ENCODE measurements at regions not wholly inside any gene's neighbourhood (a gene's known extent, or its start where the extent isn't known, plus 50 kb on each side); places are given as distances from the start of the nearest gene placed in this dataset.

DNA sequence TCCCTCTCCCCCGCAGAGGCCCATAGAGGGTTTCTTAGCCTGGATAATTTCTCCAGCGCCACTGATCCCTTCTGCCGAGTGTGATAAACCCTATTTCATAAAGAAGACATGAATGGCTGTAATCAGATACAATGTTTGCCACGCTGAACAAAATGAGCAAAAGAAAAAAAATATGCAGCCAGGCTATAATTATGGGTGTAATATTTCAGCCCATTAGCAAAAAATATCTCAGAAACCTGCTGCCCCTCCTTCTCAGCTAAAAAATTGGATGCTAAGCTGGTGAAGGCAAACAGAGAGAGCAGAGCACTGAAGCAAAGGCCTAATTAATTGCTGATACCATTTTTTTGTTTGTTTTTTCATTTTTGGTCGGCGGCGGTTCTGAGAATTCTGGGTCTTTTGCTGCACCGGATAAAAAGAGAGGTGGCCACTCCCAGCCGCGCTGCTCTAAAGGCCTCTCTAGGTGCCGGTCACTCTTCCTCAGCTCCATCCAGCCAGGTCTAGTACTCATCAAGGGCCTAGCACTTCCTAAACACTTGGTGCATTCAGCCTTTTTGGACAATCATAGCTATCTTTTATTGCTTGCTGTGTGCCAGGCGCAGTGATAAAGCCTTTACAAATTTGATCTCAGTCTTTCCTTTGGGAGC lies 128.7 kb upstream of the TLE3 start:
- no peaks in the 10 kb centered on the region for H3K36me3 ChIP-seq (ENCODE audit: control insufficient read depth in 1 of 2, insufficient read depth in 2 of 2, low read length in 2 of 2)
- ChIA-PET CTCF (no interaction called here), POLR2A (no interaction called here), RAD21 (ENCODE audit: low non-redundant PET in 1 of 2, low total read pairs in 2 of 2, uncharacterized antibody in 2 of 2, unreplicated experiment in 2 of 2) (no interaction called here)
- no peaks in the 10 kb centered on the region for H3K4me1 ChIP-seq (ENCODE audit: control insufficient read depth in 1 of 2, insufficient read depth in 2 of 2, low read length in 2 of 2)
- no peak overlapping the region for H2AFZ ChIP-seq (ENCODE audit: low read depth, low read length, poor library complexity, severe bottlenecking)
- no peak overlapping the region for H3K4me2 ChIP-seq (ENCODE audit: low read length)
- H3K4me3 ChIP-seq (replicated peaks in 1 of 2; ENCODE audit: low read depth in 1 of 2, low read length in 2 of 2), result no peak overlapping the region
- no peak for ATAC-seq
- H3K9me2 ChIP-seq (ENCODE audit: insufficient read depth), result no peaks in the 10 kb centered on the region
- no peak overlapping the region for H3K27ac ChIP-seq (ENCODE audit: low read depth, low read length)
- BruUV-seq (replicated peaks), result no TSS peak
- TF ChIP-seq SIN3A (IDR thresholded peaks at IDR 0.05; ENCODE audit: low read depth) (no peak), ELF1 (IDR thresholded peaks at IDR 0.05; ENCODE audit: borderline replicate concordance, low read depth) (no peak), EZH2 (IDR thresholded peaks at IDR 0.05) (no peak), FOSL1 (IDR thresholded peaks at IDR 0.05; ENCODE audit: low read depth) (no peak), YY1 (IDR thresholded peaks at IDR 0.05; ENCODE audit: extremely low read depth, insufficient replicate concordance, low read depth, low read length) (no peak)
- TF ChIP-seq, protein P1, sequence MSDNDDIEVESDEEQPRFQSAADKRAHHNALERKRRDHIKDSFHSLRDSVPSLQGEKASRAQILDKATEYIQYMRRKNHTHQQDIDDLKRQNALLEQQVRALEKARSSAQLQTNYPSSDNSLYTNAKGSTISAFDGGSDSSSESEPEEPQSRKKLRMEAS (IDR thresholded peaks at IDR 0.05), result no peak
- H3K9ac ChIP-seq (ENCODE audit: low read length), result no peak overlapping the region
- no peaks in the 10 kb centered on the region for H3K79me2 ChIP-seq (ENCODE audit: insufficient read depth, low read length)
- no peaks in the 10 kb centered on the region for H4K20me1 ChIP-seq (ENCODE audit: insufficient read depth)
- H3K9me3 ChIP-seq (ENCODE audit: control insufficient read depth in 1 of 2, insufficient read depth in 1 of 2, low read depth in 1 of 2, low read length in 2 of 2), result peaks cover 0 to 2% of the 10 kb centered on the region in 2 experiments; a peak in 1 of 4 replicates
- DNase-seq (ENCODE audit: low read depth, low spot score), result no peak
- intact Hi-C loops (cut with micrococcal nuclease), result no loop called here
- no peaks in the 10 kb centered on the region for H3K27me3 ChIP-seq (ENCODE audit: insufficient read depth, low read length)

DNA sequence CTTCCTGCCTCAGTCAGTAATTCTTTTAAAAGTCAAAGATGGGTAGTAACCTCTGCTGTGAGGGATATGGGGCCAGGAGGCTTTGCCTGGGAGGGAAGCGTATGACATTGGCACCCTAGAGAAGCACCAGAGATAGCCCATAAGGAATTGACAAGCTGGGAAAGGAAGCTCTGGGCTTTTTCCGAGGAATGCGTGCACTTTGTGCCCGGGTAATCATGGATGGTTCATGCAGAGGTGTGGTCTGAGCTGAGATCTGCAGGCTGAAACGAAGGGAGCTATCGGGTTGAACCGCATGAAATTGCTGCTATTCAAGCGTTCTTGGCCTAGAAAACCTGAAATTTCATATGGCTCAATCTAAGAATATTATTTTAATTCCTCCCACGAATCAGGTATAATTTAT lies 127.7 kb upstream of the TLE3 start:
- H3K9me3 ChIP-seq (ENCODE audit: control insufficient read depth in 1 of 2, insufficient read depth in 1 of 2, low read depth in 1 of 2, low read length in 2 of 2), result no peaks in the 10 kb centered on the region
- RAD21 ChIA-PET (ENCODE audit: low non-redundant PET in 1 of 2, low total read pairs in 2 of 2, uncharacterized antibody in 2 of 2, unreplicated experiment in 2 of 2), result no interaction called here
- H3K36me3 ChIP-seq (ENCODE audit: control insufficient read depth in 1 of 2, insufficient read depth in 2 of 2, low read length in 2 of 2), result no peaks in the 10 kb centered on the region
- ATAC-seq (no peak), DNase-seq (ENCODE audit: low read depth, low spot score) (no peak)
- H3K4me3 ChIP-seq (replicated peaks in 1 of 2; ENCODE audit: low read depth in 1 of 2, low read length in 2 of 2), result no peak overlapping the region
- H4K20me1 ChIP-seq (ENCODE audit: insufficient read depth), result no peaks in the 10 kb centered on the region
- H3K4me1 ChIP-seq (ENCODE audit: control insufficient read depth in 1 of 2, insufficient read depth in 2 of 2, low read length in 2 of 2), result no peaks in the 10 kb centered on the region
- CTCF ChIA-PET, result no interaction called here
- no peak overlapping the region for H2AFZ ChIP-seq (ENCODE audit: low read depth, low read length, poor library complexity, severe bottlenecking)
- H3K4me2 ChIP-seq (ENCODE audit: low read length), result no peak overlapping the region
- no TSS peak for BruUV-seq (replicated peaks)
- no peak for TF ChIP-seq SIN3A (IDR thresholded peaks at IDR 0.05; ENCODE audit: low read depth)
- no peak for TF ChIP-seq ZFX (IDR thresholded peaks at IDR 0.05)
- TF ChIP-seq, protein P1 (IDR thresholded peaks at IDR 0.05), result no peak
- no peak for TF ChIP-seq REST (IDR thresholded peaks at IDR 0.05; ENCODE audit: low read depth)
- no peak for TF ChIP-seq EZH2 (IDR thresholded peaks at IDR 0.05)
- POLR2A ChIA-PET, result no interaction called here
- intact Hi-C loops (cut with micrococcal nuclease), result no loop called here
- no peak overlapping the region for H3K27ac ChIP-seq (ENCODE audit: low read depth, low read length)
- H3K79me2 ChIP-seq (ENCODE audit: insufficient read depth, low read length), result no peaks in the 10 kb centered on the region
- no peak overlapping the region for H3K9ac ChIP-seq (ENCODE audit: low read length)
- no peaks in the 10 kb centered on the region for H3K27me3 ChIP-seq (ENCODE audit: insufficient read depth, low read length)
- no peaks in the 10 kb centered on the region for H3K9me2 ChIP-seq (ENCODE audit: insufficient read depth)
